HG03469 (cell line): ENCODE measurements at regions not wholly inside any gene's neighbourhood (a gene's known extent, or its start where the extent isn't known, plus 50 kb on each side); places are given as distances from the start of the nearest gene placed in this dataset.

Experiments used
- ATAC-seq: cut with Tn5 transposase; IDR thresholded peaks from one replicate; pipeline ENCODE4 v1.9.1; 2021; ENCODE audit warnings: mild to moderate bottlenecking, moderate library complexity, moderate number of reproducible peaks; ENCODE audit not compliant: unreplicated experiment

GRCh38 chr15:47990821-47991220, 130.0 kb upstream of the SLC24A5 start:
- ATAC-seq: no peak

- no peak for ATAC-seq
These were observed 129.4 kb upstream of the SLC24A5 start for GRCh38 chr15:47991357-47991756.

DNA sequence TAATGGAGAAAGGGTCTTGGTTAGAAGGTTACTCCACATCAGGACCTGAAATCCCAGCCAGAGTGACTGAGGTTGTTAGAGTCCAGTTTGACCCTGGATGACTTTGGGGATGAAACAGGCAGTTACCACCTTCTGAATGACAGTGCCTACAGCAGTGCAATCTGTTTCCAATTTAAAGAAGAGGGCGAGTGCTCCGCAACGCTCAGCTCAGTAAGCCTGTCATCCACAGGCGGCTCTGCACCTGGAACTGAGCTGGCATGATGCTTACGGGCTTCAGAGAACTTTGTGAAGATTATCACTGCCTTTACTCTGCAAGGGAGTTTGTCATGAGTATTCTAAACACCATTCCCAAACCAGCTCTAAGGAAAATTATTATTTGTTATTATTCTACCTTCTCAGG, 127.7 kb upstream of the SLC24A5 start:
- no peak for ATAC-seq

DNA sequence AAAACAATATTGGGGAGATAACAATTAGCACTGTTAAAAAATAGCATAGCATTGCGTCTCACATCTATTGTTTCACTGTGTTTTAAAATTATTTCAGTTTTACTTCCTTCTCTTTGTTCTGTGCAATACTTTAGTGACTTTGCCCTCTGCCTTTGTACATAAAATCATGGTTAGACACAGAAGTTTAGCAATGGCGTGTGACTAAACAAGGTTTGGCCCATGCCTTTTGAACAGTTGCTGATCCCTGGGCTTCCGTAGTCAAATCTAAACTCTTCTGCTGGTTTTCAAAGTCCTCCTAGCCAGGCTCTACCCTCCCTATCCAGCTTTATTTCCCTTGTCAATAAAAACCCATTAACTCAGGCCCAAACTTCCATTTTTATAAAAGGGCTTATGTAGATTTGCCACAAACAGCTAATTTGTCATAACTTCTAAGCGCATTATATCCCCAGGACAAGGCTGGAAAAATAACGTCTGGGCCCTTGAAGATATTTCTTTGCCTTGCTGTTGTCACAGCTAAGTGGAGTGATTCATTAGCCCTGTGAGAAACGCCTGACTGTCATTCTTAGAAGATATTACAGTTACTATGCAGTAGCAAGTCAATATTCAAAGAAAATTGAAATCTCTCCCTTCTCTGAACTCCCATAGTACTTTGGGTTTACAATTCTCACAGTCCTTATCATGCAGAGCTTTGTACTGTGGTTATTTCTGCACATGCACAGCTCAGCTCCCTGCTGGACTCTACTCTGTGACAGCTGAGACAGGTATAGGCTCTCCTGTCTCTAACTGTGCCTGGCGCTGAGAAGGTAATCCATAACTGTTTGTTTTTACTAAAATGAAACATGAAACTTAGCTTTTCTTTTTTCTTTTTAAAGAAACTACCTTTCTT, 123.4 kb upstream of the SLC24A5 start:
- no peak for ATAC-seq

DNA sequence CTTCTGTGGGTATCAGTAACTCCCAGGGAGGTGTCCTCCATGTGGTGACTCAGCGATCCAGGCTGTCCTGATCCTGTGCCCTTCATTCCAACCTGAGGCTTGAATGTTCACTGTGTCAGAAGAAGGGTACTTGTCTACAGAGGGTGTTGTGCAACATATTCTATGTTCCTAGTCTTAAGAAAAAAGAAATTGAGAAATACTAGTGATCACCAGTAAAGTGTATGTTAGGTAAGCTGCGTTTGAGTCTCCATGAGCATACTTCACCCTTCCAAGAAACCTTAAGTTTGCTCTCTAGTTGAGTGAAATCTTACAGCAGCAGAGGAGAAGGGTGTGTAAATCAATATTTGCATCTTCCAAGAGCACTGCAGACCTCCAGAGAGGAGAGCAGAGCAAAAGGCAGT, 122.2 kb upstream of the SLC24A5 start:
- no peak for ATAC-seq

GRCh38 chr15:48001393-48002039, 119.3 kb upstream of the SLC24A5 start:
- ATAC-seq: peak; percentile 91

DNA sequence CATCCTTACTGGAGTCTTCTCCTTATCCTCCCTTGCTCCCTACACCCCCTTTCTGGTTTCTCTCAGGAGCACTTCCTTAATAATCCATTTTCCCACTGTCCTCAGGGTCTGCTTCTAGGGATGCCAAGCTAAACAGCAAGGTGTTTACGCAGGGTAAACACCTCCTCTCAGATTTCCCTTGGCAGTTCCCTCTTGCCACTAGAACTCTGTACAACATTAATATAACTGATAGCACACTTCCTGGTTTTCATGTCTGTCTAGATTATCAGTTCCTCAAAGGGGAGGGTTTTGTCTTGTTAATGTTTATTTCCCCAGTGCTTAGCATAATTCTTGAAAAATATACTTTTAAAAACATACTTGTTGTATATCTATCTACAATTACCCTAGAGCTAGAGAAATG, 118.0 kb upstream of the SLC24A5 start:
- no peak for ATAC-seq

GRCh38 chr15:48003441-48003840, 117.3 kb upstream of the SLC24A5 start:
- ATAC-seq: no peak

GRCh38 chr15:48005077-48005476, 115.7 kb upstream of the SLC24A5 start:
- ATAC-seq: no peak

DNA sequence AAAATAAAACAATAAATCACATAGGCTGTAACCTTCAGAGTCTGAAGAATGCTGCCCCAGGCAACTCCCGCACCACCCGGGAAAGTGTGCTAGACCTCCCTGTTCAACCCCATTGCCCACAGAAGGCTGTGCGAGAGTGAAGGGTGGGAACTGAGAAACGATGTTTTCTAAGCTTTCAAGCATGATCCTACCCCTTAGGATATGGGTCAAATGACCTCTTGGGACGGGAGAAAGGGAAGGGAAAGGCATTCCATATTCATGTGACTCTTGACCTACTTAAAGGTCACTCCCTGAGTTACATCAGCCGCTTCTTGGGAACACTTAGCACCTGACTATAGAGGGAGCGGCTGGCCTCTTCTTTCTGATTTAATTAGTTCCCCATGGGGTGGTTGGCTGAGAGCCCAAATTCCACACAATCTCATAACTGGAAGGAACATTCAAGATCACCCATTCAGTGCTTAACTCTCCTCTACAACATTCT, 114.7 kb upstream of the SLC24A5 start:
- ATAC-seq: no peak

- no peak for ATAC-seq
These were observed 110.5 kb upstream of the SLC24A5 start for GRCh38 chr15:48010316-48010715.

GRCh38 chr15:48012191-48012590, 108.6 kb upstream of the SLC24A5 start:
- no peak for ATAC-seq

GRCh38 chr15:48016865-48017264, 103.9 kb upstream of the SLC24A5 start:
- no peak for ATAC-seq

DNA sequence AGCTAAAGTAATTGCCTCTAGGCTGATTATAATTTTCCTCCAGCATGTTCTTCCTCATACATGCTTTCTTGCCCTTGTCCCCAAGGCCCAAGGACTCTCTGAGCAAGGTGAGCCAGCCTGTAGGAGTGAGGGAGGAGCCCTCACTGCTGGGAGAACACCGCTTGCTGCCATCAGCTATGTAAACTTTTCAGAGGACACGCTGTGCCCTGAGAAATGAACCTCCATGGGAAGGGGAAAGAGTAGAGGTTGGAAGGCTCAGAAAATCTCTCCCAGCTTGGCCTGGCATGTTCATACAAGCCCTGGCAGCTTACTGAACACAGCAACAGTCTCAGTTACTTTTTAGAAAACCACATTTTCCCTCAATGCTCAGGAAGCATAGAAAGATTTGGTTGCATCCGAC, 103.0 kb upstream of the SLC24A5 start:
- no peak for ATAC-seq

DNA sequence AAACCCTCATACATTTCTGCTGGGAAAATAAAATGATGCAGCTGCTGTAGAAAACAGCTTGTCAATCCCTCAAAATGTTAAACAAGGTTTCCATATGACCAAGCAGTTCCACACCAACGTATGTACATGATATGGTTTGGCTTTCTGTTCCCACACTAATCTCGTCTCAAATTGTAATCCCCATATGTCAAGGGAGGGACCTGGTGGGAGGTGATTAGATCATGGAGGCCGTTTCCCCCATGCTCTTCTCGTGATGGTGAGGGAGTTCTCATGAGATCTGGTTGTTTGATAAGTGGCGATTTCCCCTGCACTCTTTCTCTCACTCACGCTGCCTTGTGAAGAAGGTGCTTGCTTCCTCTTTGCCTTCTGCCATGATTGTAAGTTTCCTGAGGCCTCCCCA, 100.6 kb upstream of the SLC24A5 start:
- ATAC-seq: no peak

GRCh38 chr15:48021336-48022086, 99.3 kb upstream of the SLC24A5 start:
- no peak for ATAC-seq

DNA sequence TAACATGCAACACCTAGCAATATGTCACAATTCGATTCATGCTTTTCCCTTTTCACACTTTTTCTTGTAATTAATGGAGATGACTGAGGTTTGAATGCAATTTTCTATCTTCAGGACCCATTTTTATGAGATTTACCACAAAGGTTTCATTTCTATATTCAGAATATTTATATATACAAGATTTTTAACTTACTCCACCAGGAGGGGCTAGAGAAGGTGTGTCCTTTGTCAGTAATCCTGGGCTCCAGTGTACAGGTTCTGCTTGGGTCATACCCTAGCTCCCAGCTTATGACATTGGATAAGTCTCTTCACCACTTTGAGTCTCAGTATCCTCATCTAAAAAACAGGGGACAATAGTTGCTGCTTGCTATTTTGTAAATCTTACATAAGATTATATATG, 95.7 kb upstream of the SLC24A5 start:
- ATAC-seq: no peak

GRCh38 chr15:48028712-48029111, 92.1 kb upstream of the SLC24A5 start:
- no peak for ATAC-seq

DNA sequence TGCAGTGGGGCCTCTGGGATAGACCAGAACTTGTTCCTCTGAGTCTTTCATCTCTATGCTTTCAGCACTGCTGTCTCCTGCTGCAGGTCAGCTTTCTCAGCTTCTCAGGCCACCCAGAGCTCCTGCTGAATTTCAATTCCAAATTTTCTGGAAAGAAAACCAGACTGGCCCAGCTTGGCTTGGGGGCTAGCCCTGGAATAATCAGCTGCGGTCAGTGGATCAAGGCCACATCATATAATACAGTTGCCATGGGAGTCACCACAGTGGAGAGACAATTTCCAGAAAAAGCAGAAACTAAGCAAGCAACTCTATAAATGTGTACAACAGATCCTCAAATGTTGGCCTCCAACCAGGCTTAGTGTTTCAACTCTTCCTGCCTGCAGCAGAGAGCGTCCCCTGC, 91.1 kb upstream of the SLC24A5 start:
- ATAC-seq: no peak

DNA sequence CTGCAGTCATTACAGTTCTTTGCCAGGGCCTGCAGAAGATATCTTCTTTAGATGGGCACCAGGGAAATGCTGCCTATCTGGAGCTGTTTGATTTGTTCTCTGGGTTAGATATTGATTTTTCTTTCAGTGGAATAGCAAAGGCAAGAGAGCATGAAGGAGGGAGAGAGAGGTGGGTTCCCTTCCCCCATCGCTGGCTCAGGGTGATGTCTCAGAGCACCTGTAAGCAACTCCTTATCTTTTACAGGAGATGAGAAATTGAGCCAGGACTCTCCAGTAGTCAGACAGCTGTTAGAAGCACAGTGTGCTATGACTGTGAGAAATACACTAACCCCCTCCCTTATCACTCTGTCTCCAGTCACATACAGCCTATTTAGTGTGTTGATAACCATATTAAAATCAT, 89.3 kb upstream of the SLC24A5 start:
- ATAC-seq: no peak

- no peak for ATAC-seq
These were observed 88.8 kb upstream of the SLC24A5 start for GRCh38 chr15:48031973-48032372.

GRCh38 chr15:48032911-48033310, 87.9 kb upstream of the SLC24A5 start:
- ATAC-seq: no peak
